Glomerular visceral epithelial cell (primary cell): ENCODE measurements at regions not wholly inside any gene's neighbourhood (a gene's known extent, or its start where the extent isn't known, plus 50 kb on each side); places are given as distances from the start of the nearest gene placed in this dataset.

Source experiments
- DNase-seq: peaks from one replicate; pipeline ENCODE4 v3.0.0-alpha.2; 2016; ENCODE audit errors: extremely low spot score

DNA sequence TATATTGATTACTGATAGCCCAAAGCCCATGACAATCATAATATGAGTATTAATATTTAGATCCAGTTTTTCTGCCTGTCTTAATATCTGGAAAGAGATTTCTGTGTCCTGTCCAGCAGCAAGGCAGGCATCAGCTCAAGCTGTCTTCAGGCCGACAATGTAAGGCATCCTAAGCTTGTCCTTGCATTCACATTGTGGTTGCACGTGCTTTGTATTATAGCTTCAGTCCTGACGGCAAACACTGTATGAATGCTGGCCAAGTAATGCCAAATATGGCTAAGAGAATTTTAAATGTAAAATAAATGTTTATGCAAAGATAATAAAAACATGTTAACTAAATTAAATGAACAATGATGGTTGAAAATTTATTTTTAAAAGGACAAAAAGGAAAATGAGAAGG is 255.7 kb upstream of the RPS6KA3 start:
- no peak for DNase-seq

DNA sequence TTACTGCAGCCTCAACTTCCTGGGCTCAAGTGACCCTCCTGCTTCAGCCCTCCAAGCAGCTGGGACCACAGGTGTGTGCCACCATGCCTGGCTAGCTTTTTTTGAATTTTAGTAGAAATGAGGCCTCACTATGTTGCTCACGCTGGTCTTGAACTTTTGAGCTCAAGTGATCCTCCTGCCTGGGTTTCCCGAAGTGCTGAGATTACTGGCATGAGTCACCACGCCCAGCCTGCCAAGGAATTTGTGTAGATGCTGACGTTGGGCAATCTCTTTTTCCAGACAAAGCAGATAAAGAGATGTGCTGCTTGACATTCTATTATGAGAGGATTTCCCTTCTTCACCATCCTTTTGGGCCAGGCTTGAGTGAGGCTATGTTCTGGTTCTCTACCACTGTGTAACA is 254.5 kb upstream of the RPS6KA3 start:
- DNase-seq, result peak; percentile 16

DNA sequence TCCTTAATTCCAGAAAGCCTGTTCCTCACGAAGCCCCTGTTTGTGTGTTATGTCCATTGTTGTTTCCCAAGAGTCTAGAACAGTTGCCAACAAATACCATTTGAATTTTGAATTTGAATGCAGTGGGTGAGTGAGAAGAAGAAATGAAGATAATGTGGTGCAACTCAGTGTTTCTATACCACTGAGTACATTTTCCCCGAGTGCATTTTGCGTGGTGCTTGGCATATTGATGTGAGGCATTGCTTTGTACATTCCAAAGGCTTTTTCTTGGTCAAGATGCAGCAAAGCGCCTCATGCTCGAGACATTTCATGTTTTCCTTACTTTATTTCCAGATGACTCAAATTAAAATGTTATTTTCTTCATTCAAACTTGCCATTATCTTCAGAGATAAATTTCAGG is 253.1 kb upstream of the RPS6KA3 start:
- no peak for DNase-seq

- no peak for DNase-seq
Measured at GRCh38 chrX:20519146-20519545, 252.4 kb upstream of the RPS6KA3 start.

GRCh38 chrX:20517565-20517964 is 250.9 kb upstream of the RPS6KA3 start:
- DNase-seq, result no peak

GRCh38 chrX:20515841-20516461 is 249.2 kb upstream of the RPS6KA3 start:
- DNase-seq, result peak; percentile 76

GRCh38 chrX:20514358-20514757 is 247.6 kb upstream of the RPS6KA3 start:
- DNase-seq, result peak; percentile 65

GRCh38 chrX:20513185-20513584 is 246.5 kb upstream of the RPS6KA3 start:
- no peak for DNase-seq

DNA sequence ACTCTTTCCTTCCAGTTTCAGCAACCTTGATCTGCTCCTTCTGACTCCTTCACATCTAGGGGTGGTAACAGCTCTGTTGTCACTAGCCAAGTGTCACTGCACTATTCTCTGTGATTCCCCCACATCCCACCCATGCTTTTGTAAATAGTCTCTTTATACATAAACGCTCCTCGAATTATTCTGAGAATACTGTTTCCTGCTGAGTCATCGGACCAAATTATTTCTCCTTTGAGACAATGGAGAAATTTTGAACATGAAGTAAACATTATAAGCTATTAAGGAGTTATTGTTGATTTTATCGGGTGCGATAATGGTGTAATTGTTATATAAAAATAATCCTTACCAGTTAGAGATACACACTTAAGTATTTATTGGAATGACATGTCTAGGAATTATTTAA is 245.1 kb upstream of the RPS6KA3 start:
- no peak for DNase-seq

DNA sequence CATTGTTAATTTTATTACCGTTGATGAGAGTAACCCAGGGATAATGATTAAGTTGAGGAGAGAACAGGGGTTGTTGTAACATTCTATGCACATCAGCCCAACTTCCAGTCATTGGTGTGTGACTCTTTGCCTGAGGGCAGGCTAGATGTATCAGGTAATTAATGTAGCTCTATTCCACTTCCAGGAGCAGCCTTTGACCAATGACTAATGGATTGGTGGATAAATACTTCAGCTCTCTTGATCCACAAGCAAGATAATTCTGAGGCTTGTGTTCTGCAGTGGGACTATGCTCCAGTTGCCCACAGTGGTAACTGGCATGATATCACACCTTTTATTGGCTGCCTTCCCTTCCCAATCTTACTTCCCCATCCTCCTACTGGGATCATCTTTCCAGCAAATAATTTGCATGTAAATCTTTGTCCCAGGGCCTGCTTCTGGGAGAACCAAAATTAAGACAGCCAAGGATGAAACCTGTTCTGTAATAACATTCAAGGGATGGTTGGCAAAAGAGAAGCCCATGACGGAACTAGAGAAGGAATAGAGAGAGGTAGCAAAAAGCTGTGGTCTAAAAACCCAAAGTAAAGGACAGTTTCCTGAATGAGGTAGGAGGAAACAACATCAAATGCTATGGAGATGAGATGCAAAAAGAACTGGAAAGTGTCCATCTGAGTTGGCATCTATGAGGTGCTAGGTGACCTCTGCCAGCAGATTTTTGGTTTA is 241.4 kb upstream of the RPS6KA3 start:
- DNase-seq, result no peak

- no peak for DNase-seq
Measured at GRCh38 chrX:20506739-20507138, 240.0 kb upstream of the RPS6KA3 start.

- no peak for DNase-seq
Measured at GRCh38 chrX:20500949-20501348, 234.2 kb upstream of the RPS6KA3 start.

DNA sequence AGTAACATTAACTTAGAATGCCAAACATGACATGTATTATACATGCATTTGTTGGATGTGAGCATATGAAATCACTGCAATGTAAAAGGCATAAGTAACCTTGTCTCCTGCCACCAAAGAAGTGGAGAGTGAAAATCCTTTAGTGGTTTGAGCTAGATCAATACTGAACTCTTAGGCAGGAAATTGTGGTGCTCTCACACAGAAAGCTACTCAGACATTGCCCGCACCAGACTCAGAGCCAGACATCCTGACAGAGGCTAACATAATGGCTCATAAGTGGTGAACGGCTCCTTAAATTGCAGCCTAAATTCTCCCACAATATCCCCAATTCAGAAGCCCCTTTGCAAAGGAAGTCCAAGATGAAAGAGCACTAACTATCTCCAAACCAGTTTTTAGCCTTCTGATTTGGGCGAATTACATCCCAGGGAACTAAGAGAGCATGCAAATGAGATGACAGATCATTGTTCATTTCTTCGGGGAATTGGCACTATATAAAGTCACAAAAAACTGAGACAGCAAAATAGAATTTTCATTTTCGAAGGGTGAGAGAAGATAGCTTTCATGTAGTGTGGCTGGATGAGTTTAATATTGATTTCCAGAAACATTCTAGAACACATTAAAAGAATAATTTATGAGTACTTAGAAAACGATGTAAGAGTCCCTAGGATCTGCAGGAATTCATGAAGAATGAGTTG is 233.6 kb upstream of the RPS6KA3 start:
- DNase-seq, result no peak

DNA sequence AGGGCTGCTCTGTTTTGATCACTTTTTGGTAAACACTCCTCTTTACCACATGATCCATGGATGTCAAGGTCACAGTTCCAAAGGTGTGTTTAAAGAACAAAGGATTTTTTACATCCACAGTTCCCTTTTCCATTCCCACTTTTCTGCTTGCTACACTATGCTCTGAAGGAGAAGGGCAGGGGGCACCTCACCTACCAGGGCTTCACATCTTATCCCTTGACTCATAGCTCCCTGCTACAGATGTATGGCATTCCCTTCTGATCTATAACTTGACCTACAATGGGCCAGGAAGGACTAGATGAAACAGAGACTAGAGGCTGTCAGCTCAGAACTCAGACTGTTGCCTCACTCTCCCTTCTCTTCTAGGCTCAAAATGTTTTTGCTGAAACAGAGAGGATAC is 233.1 kb upstream of the RPS6KA3 start:
- no peak for DNase-seq

- DNase-seq, result no peak
Measured at GRCh38 chrX:20498851-20499635, 232.3 kb upstream of the RPS6KA3 start.

DNA sequence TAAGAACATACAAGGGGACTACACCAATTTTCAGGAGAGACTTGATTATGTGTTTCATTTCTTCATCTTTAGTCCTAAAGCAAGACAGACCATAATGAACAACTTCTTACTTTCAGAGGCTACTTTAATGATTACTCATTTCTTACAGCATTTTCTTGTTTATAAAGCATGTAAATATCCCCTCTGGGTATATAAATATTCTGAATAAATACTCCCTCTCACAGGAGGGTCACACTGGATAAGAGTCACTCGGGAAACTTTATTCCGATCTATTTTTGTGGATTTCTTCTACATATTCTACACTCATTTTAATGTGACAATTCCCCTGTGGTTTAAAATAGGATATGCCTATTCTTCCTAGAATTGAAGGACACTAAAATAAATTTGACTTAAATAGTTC is 228.9 kb upstream of the RPS6KA3 start:
- DNase-seq, result no peak

DNA sequence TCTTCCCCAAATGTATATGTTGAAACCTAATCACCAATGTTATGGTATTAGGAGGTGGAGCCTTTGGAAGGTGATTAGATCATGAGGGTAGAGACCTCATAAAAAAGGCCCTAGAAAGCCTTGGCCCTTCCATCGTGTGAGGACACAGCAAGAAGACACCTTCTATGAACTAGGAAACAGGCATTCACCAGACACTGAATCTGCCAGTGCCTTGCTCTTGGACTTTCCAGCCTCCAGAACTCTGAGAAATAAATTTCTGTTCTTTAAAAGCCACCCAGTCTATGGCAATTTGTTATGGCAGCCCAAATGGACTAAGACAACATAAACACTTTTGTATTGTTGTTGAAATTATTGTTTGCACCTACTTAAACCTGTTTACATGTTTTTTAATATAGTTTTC is 221.8 kb upstream of the RPS6KA3 start:
- DNase-seq, result no peak

DNA sequence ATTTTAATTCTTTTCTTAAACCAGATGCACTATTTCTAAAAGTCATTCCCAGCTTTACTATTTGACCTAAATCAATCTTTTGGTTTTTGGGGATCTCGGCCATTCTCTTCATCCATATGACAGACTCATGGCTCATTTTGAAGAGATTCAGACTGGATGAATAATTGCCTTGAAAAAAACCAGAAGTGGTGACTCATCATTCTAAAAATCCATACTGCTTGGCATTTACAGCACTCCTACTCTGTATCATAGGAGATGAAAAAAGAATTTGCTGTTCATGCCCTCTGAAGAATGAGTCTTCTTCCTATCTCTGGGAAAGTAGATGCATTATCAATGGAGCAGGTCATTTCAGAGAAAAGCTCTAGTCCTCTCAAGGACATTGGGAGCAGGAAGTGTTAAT is 220.5 kb upstream of the RPS6KA3 start:
- DNase-seq, result peak; percentile 12

GRCh38 chrX:20481632-20482031 is 214.9 kb upstream of the RPS6KA3 start:
- DNase-seq, result no peak

GRCh38 chrX:20479896-20480295 is 213.2 kb upstream of the RPS6KA3 start:
- no peak for DNase-seq

DNA sequence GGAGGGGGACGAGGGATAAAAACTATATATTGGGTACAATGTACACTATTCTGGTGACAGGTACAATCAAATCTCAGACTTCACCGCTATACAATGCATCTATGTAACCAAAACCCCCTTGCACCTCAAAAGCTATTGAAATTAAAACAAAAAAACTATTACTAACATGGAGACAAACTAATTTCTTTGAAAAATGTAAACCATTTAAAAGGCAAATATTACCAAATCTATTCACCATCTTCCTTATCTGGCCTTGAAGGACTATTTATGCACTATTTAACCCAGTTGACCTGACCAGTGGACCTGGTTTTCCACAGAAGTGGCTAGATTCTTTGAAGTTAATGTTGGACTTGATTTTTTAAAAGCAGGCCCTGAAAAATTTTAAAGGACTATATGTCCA is 212.3 kb upstream of the RPS6KA3 start:
- no peak for DNase-seq

- no peak for DNase-seq
Measured at GRCh38 chrX:20477836-20478524, 211.3 kb upstream of the RPS6KA3 start.
